H9 (cell line): ENCODE measurements at regions not wholly inside any gene's neighbourhood (a gene's known extent, or its start where the extent isn't known, plus 50 kb on each side); places are given as distances from the start of the nearest gene placed in this dataset.

ENCODE experiments used
- DNase-seq: peaks from one replicate; pipeline ENCODE4 v3.0.0-alpha.2; 2017
- H2AFZ ChIP-seq: one replicate; pipeline ENCODE4 v1.6.1; 2013; ENCODE audit warnings: mild to moderate bottlenecking, low read length, control low read depth, moderate library complexity
- H2AK5ac ChIP-seq: 2 replicates; pipeline ENCODE4 v1.6.1; 2013; ENCODE audit warnings: low read length, control low read depth, mixed read lengths; ENCODE audit not compliant: insufficient read length
- H2BK120ac ChIP-seq: one replicate; pipeline ENCODE4 v1.6.1; 2013; ENCODE audit warnings: low read depth, mild to moderate bottlenecking, low read length, control low read depth, inconsistent platforms; ENCODE audit not compliant: poor library complexity, severe bottlenecking
- H2BK12ac ChIP-seq: 2 replicates; pipeline ENCODE4 v1.6.1; 2013; ENCODE audit warnings: low read length, control low read depth, mixed read lengths, low read depth; ENCODE audit not compliant: insufficient read length
- H2BK15ac ChIP-seq: 2 replicates; pipeline ENCODE4 v1.6.1; 2013; ENCODE audit warnings: low read depth, low read length, control low read depth
- H2BK20ac ChIP-seq: one replicate; pipeline ENCODE4 v1.6.1; 2013; ENCODE audit warnings: low read depth, mild to moderate bottlenecking, low read length, control low read depth, inconsistent platforms; ENCODE audit not compliant: poor library complexity, severe bottlenecking
- H2BK5ac ChIP-seq: 2 replicates; pipeline ENCODE4 v1.6.1; 2013; ENCODE audit warnings: low read length, control low read depth, mixed read lengths; ENCODE audit not compliant: insufficient read length
- H3K14ac ChIP-seq: 2 replicates; pipeline ENCODE4 v1.6.1; 2013; ENCODE audit warnings: low read length, control low read depth; ENCODE audit not compliant: insufficient read depth
- H3K18ac ChIP-seq: 2 replicates; pipeline ENCODE4 v1.6.1; 2013; ENCODE audit warnings: low read depth, mild to moderate bottlenecking, mixed read lengths, low read length, control low read depth; ENCODE audit not compliant: insufficient read length
- H3K23ac ChIP-seq: 2 replicates; pipeline ENCODE4 v1.6.1; 2013; ENCODE audit warnings: low read length, control low read depth, mixed read lengths, low read depth; ENCODE audit not compliant: insufficient read length
- H3K23me2 ChIP-seq: 2 replicates; pipeline ENCODE4 v1.6.1; 2013; ENCODE audit warnings: low read depth, mild to moderate bottlenecking, mixed read lengths, low read length, control low read depth; ENCODE audit not compliant: insufficient read length, poor library complexity, severe bottlenecking
- H3K27ac ChIP-seq: 2 replicates; pipeline ENCODE4 v1.5.1; 2013; ENCODE audit warnings: low read length, control low read depth, mixed read lengths, low read depth; ENCODE audit not compliant: insufficient read length
- H3K27me3 ChIP-seq: 2 replicates; pipeline ENCODE4 v1.6.1; 2013; ENCODE audit warnings: low read length, control low read depth, inconsistent platforms; ENCODE audit not compliant: insufficient read depth
- H3K4ac ChIP-seq: 2 replicates; pipeline ENCODE4 v1.6.1; 2013; ENCODE audit warnings: low read depth, mild to moderate bottlenecking, control low read depth, inconsistent platforms, low read length, moderate library complexity
- H3K4me1 ChIP-seq: 2 replicates; pipeline ENCODE4 v1.6.1; 2013; ENCODE audit warnings: low read length, control low read depth, inconsistent platforms; ENCODE audit not compliant: insufficient read depth
- H3K4me2 ChIP-seq: 2 replicates; pipeline ENCODE4 v1.6.1; 2013; ENCODE audit warnings: low read length, control low read depth, mixed read lengths; ENCODE audit not compliant: insufficient read length, insufficient read depth
- H3K56ac ChIP-seq: 2 replicates; pipeline ENCODE4 v1.6.1; 2013; ENCODE audit warnings: low read depth, mild to moderate bottlenecking, mixed read lengths, low read length, control low read depth; ENCODE audit not compliant: insufficient read length
- H3K79me1 ChIP-seq: 2 replicates; pipeline ENCODE4 v1.6.1; 2013; ENCODE audit warnings: low read depth, mild to moderate bottlenecking, moderate library complexity, low read length, control low read depth, inconsistent platforms; ENCODE audit not compliant: insufficient read depth, poor library complexity, severe bottlenecking
- H3K79me2 ChIP-seq: 2 replicates; pipeline ENCODE4 v1.6.1; 2013; ENCODE audit warnings: low read length, control low read depth, inconsistent platforms; ENCODE audit not compliant: insufficient read depth
- H3K9ac ChIP-seq: 2 replicates; pipeline ENCODE4 v1.6.1; 2013; ENCODE audit warnings: low read length, control low read depth, mixed read lengths; ENCODE audit not compliant: insufficient read length; ENCODE audit errors: extremely low read depth
- H3K9me3 ChIP-seq: one replicate; pipeline ENCODE4 v1.6.1; 2013; ENCODE audit warnings: low read depth, low read length, inconsistent platforms; ENCODE audit not compliant: control insufficient read depth
- H3T11ph ChIP-seq: one replicate; pipeline ENCODE4 v1.6.1; 2013; ENCODE audit warnings: mild to moderate bottlenecking, low read length, control low read depth, inconsistent platforms
- H4K20me1 ChIP-seq: one replicate; pipeline ENCODE4 v1.6.1; 2013; ENCODE audit not compliant: control insufficient read depth, insufficient read length, insufficient read depth
- H4K5ac ChIP-seq: 2 replicates; pipeline ENCODE4 v1.6.1; 2013; ENCODE audit warnings: low read depth, mild to moderate bottlenecking, mixed read lengths, low read length, control low read depth; ENCODE audit not compliant: insufficient read length
- H4K8ac ChIP-seq: replicated peaks from 2 replicates; pipeline ENCODE4 v1.6.1; 2013; ENCODE audit warnings: low read length, control low read depth, mixed read lengths, low read depth; ENCODE audit not compliant: insufficient read length
- H4K91ac ChIP-seq: 2 replicates; pipeline ENCODE4 v1.6.1; 2013; ENCODE audit warnings: low read depth, mild to moderate bottlenecking, moderate library complexity, mixed read lengths, low read length, control low read depth; ENCODE audit not compliant: insufficient read length
- H3K27ac Mint-ChIP-seq, 3 experiments: 2 replicates in 2 of 3; 3 replicates in 1 of 3; pipeline ENCODE4 v1.8.0; 2020 to 2021; ENCODE audit warnings: mixed read lengths in 3 of 3, mild to moderate bottlenecking in 1 of 3, moderate library complexity in 1 of 3
- H3K27me3 Mint-ChIP-seq: 2 replicates; pipeline ENCODE4 v1.8.0; 2021; ENCODE audit warnings: low read depth, mild to moderate bottlenecking, moderate library complexity, mixed read lengths
- H3K36me3 Mint-ChIP-seq, 3 experiments: 2 replicates in 2 of 3; 3 replicates in 1 of 3; pipeline ENCODE4 v1.8.0; 2020 to 2021; ENCODE audit warnings: low read depth in 3 of 3, mixed read lengths in 3 of 3; ENCODE audit not compliant: insufficient read depth in 1 of 3
- H3K4me1 Mint-ChIP-seq, 2 experiments: 2 replicates each; pipeline ENCODE4 v1.8.0; 2020; ENCODE audit warnings: mixed read lengths in 2 of 2
- H3K4me3 Mint-ChIP-seq, 2 experiments: 2 replicates in 1 of 2; 3 replicates in 1 of 2; pipeline ENCODE4 v1.8.0; 2020 to 2021; ENCODE audit warnings: mild to moderate bottlenecking in 2 of 2, mixed read lengths in 2 of 2, moderate library complexity in 1 of 2
- H3K9me3 Mint-ChIP-seq, 2 experiments: 2 replicates in 1 of 2; 3 replicates in 1 of 2; pipeline ENCODE4 v1.8.0; 2020; ENCODE audit warnings: mild to moderate bottlenecking in 2 of 2, mixed read lengths in 2 of 2, moderate library complexity in 1 of 2
- WGBS: extraction: QIAGEN DNeasy Blood & Tissue Kit; methylation state at CpG from one replicate; pipeline ENCODE4 v1.1.7; 2013; ENCODE audit warnings: missing lambda C conversion rate, low lambda C conversion rate, mixed read lengths; ENCODE audit not compliant: insufficient read length; ENCODE audit errors: extremely low coverage; 5-methylcytosine and 5-hydroxymethylcytosine counted together
- TF ChIP-seq, protein P1 (sequence below): fragments of 200-600 bp; sonication (generic); conservative IDR thresholded peaks from 3 replicates; pipeline ENCODE4 v1.8.0; 2021; ENCODE audit warnings: antibody characterized with exemption, mild to moderate bottlenecking

- WGBS, result no CpG with 5 or more reads among the region's 6 CpGs
- no peaks in the 10 kb centered on the region for H3K9me3 ChIP-seq
- no peaks in the 10 kb centered on the region for H3K23me2 ChIP-seq
- no peak overlapping the region for H2BK12ac ChIP-seq
- no peak overlapping the region for H2BK20ac ChIP-seq
- DNase-seq, result peak; percentile 32
- no peaks in the 10 kb centered on the region for H3K27me3 ChIP-seq
- no peak overlapping the region for H3K56ac ChIP-seq
- H3K18ac ChIP-seq, result no peak overlapping the region
- H4K20me1 ChIP-seq, result no peaks in the 10 kb centered on the region
- no peak overlapping the region for H2BK120ac ChIP-seq
- H4K5ac ChIP-seq, result no peak overlapping the region
- H3K27me3 Mint-ChIP-seq, result no peaks in the 10 kb centered on the region
- H4K91ac ChIP-seq, result no peak overlapping the region
- peaks cover 5% of the 10 kb centered on the region; the same call in 1 of the 2 replicates for H3K4me1 ChIP-seq
- no peaks in the 10 kb centered on the region for H3K79me1 ChIP-seq
- H3K4me2 ChIP-seq, result no peak overlapping the region
- H2BK5ac ChIP-seq, result no peak overlapping the region
- H3K14ac ChIP-seq, result no peak overlapping the region
- peaks cover 0 to 3% (median 0%) of the 10 kb centered on the region in 3 experiments; a peak in 2 of 7 replicates for H3K36me3 Mint-ChIP-seq
- H3K27ac ChIP-seq, result no peak overlapping the region
- TF ChIP-seq, protein P1, sequence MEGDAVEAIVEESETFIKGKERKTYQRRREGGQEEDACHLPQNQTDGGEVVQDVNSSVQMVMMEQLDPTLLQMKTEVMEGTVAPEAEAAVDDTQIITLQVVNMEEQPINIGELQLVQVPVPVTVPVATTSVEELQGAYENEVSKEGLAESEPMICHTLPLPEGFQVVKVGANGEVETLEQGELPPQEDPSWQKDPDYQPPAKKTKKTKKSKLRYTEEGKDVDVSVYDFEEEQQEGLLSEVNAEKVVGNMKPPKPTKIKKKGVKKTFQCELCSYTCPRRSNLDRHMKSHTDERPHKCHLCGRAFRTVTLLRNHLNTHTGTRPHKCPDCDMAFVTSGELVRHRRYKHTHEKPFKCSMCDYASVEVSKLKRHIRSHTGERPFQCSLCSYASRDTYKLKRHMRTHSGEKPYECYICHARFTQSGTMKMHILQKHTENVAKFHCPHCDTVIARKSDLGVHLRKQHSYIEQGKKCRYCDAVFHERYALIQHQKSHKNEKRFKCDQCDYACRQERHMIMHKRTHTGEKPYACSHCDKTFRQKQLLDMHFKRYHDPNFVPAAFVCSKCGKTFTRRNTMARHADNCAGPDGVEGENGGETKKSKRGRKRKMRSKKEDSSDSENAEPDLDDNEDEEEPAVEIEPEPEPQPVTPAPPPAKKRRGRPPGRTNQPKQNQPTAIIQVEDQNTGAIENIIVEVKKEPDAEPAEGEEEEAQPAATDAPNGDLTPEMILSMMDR, result no peak
- no peak overlapping the region for H3T11ph ChIP-seq
- H4K8ac ChIP-seq, result no peak overlapping the region
- H2AK5ac ChIP-seq, result no peak overlapping the region
- H3K9me3 Mint-ChIP-seq, result peaks cover 3% of the 10 kb centered on the region in 2 experiments; a peak in 2 of 5 replicates
- H3K4ac ChIP-seq, result no peak overlapping the region
- no peak overlapping the region for H2BK15ac ChIP-seq
- peaks cover 5% of the 10 kb centered on the region in 2 experiments for H3K4me1 Mint-ChIP-seq
- no peaks in the 10 kb centered on the region for H3K79me2 ChIP-seq
- H3K9ac ChIP-seq, result no peak overlapping the region
- H3K23ac ChIP-seq, result no peak overlapping the region
- no peak overlapping the region for H2AFZ ChIP-seq
- no peak overlapping the region for H3K4me3 Mint-ChIP-seq
- H3K27ac Mint-ChIP-seq, result peak overlapping the region in 2 of 3 experiments; percentile 25 to 35; a peak in 2 of 7 replicates
Measured at GRCh38 chr20:11018668-11019170, 344.9 kb upstream of the JAG1 start.
